RPMI8226 (cell line): ENCODE measurements at regions not wholly inside any gene's neighbourhood (a gene's known extent, or its start where the extent isn't known, plus 50 kb on each side); places are given as distances from the start of the nearest gene placed in this dataset.
"Not testable (repeated sequence)": the region's sequence is repeated elsewhere in the genome, so short reads cannot be mapped to it uniquely, and the experiment has no call there.

Source experiments
- DNase-seq: peaks from one replicate; pipeline ENCODE4 v3.0.0-alpha.2; 2015

DNA sequence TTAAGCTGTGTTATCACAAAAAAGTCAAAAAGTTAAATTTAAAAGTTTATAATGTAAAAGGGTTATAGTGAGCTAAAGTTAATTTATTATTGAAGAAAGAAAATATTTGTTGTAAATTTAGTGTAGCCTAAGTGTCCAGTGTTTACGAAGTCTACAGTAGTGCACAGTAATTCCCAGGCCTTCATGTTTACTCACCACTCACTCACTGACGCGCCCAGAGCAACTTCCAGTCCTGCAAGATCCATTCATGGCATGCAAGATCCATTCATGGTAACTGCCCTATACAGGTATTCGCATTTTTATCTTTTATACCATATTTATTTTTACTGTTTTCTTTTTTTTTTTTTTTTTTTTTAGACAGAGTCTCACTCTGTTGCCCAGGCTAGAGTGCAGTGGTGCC lies 69.5 kb downstream of the TPRA1 start:
- DNase-seq: no peak

- no peak for DNase-seq
Observed at GRCh38 chr3:127518456-127519081, 72.0 kb downstream of the TPRA1 start.

GRCh38 chr3:127512256-127512655 lies 78.3 kb downstream of the TPRA1 start:
- no peak for DNase-seq

- DNase-seq: no peak
Observed at GRCh38 chr3:127501177-127501576, 89.4 kb downstream of the TPRA1 start.

GRCh38 chr3:127497676-127498075 lies 92.9 kb downstream of the TPRA1 start:
- no peak for DNase-seq

- no peak for DNase-seq
Observed at GRCh38 chr3:127497166-127497565, 93.4 kb downstream of the TPRA1 start.

GRCh38 chr3:127495821-127496655 lies 94.5 kb downstream of the TPRA1 start:
- DNase-seq: no peak

GRCh38 chr3:127493924-127494646 lies 96.4 kb downstream of the TPRA1 start:
- DNase-seq: no peak

- DNase-seq: no peak
Observed at GRCh38 chr3:127492426-127492825, 98.1 kb downstream of the TPRA1 start.

- DNase-seq: no peak
Observed at GRCh38 chr3:127491909-127492308, 98.6 kb downstream of the TPRA1 start.

DNA sequence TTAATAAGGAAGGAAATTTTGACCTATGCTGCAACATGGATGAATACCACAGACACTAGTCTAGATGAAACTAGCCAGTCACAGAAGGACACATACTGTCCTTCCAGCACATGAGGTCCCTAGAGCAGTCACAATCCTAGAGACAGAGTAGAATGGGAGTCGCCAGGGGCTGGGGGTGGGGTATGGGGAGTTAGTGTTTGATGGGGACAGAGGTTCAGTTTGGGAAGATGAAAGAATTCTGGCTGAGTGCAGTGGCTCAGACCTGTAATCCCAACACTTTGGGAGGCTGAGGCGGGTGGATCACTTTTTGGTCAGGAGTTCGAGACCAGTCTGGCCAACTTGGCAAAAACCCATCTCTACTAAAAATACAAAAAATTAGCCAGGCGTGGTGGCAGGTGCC lies 99.2 kb downstream of the TPRA1 start:
- DNase-seq: no peak

GRCh38 chr3:127491024-127491305 lies 99.6 kb downstream of the TPRA1 start:
- DNase-seq: not testable (repeated sequence)

DNA sequence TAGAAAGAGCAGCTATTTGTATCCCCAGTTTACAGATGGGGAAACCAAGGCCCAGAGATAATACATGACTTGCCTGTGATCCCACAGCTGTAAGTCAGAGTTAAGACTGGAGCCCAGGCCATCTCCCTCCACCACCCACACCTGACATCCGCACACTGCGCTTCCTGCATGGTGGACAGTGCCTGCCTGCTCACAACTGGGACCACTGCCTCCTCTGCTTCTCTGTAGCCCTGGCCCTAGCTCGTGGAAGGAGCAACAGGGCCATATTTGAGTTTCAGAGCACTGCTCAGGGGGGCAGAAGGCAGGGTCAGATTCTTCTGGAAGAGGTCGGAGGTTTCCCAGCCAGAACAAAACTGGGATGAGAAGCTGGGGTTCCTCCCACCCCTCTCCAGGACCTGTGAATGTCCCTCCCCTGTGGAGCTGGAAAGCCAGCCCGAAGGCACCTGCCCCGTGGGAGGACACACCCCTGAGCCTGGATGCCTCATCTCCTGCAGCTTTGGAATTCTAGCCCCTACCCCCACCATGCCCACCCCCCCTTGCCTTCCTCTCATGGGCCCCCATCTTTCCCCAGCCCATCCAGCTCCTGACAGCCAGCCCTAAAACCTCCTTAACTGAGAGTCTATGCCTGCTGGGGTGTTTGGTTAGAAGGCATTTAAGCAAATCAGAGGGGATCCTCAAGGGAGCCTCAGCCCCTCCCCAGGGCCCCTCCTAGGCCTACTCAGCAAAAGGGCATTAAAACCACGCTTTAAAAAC lies 100.1 kb downstream of the TPRA1 start:
- DNase-seq: no peak

GRCh38 chr3:127489357-127489756 lies 101.2 kb downstream of the TPRA1 start:
- DNase-seq: no peak

DNA sequence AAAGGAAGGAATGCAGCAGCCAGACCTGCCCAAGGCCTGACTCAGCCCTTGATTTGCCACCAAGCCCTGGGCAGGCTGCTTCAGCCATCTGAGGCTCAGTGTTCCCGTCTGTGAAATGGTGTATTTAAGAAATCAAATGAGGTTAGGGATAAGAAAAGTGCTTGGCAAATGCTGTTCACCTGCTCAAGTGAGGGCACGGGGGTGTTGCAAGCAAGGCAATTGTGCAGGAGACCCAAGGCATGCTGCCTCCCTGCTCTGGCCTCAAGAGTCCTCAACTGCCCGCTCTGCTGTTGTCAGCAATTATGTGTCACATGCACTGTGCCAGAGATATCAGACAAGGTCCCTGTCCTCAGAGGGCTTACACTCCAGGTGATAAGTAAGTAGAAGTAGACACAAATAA lies 101.8 kb downstream of the TPRA1 start:
- DNase-seq: no peak

DNA sequence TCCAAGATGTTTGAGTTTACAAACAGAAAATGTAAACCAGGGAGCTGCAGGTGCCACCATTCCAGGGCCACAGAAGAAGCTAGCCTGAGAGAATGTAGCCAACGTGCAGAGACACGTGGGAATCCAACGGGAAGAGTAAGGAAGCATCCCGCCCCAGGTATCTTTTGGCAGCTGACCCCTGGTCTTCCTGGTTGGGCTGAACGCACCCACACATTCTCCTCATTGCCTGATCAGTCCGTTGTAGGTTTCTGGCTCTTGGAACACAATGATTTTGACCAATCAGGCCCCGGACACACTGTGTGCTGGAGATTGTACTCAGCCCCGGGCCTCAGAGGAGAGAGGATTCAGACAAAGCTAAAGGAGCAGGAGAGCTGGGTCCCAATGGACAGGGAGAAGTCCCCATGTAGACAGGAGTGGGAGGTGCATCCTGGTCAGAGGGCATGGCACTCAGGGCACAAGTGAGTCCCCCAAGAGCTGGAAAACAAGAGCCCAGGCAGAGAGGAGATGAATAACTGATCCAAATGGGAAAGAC lies 102.3 kb downstream of the TPRA1 start:
- no peak for DNase-seq

DNA sequence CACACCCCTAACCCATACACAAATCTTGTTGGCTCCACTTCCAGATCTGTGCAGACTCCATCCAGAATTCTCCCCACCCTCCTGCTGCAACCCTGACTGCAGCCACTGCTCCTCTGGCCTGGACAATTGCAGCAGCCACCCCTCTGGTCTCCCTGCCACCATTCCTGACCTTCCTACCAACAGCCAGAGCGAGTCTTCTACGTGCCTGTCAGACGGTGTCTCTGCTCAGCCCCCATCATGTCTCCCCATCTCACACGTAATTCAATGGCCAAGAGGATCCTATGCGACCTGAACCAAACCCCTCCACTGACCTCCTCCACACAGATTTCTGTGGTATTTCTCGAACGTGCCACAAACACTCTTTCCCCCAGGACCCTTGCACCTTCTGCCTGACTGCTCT lies 103.3 kb downstream of the TPRA1 start:
- no peak for DNase-seq

DNA sequence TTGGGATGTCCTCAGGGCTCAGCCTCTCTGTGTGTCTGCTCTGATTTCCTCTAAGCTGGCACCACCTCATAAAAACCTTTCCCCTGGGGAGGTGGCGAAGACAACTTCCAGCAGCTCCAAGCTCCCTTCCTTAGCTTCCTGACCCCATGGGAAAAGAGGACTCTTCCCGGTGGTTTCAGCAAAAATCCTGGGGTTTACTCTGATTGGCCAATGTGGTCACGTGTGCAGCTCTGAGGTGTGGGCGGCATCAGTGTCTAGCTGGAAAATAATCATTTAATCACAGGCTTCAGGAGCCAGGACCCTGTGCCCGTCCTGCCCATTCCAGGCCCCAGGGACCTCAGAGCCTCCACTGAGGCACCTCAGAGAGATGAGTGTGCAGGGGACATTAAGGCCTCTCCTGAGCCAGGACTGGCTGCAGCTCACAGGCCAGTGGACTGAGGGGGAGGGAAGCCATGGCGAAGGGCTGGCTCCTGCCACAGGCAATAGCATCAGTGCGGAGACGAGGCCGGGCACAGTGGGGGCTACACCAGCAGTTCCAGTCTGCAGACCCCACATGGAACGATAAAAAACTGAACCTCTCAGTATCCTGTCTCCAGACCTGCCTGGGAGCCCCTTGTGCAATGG lies 104.1 kb downstream of the TPRA1 start:
- DNase-seq: no peak

GRCh38 chr3:127485396-127486170 lies 105.0 kb downstream of the TPRA1 start:
- DNase-seq: no peak

DNA sequence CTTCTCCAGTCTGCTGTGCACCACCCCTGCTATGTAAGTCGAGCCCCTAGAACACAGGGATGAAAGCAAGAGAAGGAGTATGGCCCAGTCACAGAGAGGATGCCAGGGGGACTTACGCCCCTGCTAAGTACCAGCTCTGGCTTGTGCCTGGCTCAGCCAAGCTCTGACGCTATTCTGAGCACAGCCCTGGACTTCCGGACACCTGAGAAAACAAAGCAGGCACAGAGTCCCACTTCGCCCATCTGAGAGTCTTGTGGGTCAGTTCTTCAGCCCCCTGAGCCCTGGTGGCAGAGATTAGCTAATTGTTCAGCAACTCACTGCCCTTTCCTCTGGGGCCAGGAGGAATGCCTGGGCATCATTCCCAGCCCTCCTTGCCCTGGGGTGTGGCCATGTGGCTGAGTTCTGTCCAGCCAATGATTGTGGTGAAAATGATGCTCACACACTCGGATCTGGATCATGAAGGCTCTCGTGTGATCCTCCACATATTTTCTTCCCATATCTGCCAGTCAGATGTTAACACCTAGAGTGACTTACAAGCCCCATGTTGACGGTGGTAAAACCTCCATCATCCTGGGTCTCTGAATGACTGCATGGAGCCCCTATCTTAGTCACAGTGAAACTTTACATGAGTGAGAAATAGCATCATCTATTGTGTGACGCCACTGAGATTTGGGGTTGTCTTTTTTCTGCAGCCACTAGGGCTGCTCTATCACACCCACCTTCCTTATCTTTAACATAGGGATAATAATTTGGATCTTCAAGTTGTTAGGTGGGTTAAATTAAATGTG lies 105.7 kb downstream of the TPRA1 start:
- no peak for DNase-seq
